NCI-H1417 (cell line): ENCODE measurements at regions not wholly inside any gene's neighbourhood (a gene's known extent, or its start where the extent isn't known, plus 50 kb on each side); places are given as distances from the start of the nearest gene placed in this dataset.
A peak's percentile ranks its signal among the peaks of the same experiment; 100 is the strongest.

Experiments
- DNase-seq, 3 experiments: peaks; one replicate each; lab custom pipeline; 2025; lab: John Stamatoyannopoulos, UW

- no peak for DNase-seq
Observed at GRCh38 chr3:30356866-30357753, 249.3 kb upstream of the TGFBR2 start.

DNA sequence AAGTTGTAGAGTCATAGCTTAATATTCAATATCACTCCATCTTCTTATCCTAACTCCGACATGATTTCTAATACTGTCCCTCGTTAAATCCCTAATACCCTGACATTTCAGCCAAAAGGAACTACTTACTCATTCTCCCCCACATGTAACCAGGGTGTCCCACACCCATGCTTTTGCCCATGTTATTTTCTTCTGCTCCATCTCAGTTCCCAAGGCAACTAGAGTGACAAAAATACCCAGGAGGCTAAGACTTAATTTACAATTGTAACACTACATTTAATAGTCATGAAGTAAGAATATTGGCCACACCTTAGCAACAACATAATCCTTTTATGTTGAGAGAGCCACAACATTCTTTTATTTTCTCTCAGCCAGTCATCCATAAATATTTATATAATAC, 248.5 kb upstream of the TGFBR2 start:
- DNase-seq = no peak

DNA sequence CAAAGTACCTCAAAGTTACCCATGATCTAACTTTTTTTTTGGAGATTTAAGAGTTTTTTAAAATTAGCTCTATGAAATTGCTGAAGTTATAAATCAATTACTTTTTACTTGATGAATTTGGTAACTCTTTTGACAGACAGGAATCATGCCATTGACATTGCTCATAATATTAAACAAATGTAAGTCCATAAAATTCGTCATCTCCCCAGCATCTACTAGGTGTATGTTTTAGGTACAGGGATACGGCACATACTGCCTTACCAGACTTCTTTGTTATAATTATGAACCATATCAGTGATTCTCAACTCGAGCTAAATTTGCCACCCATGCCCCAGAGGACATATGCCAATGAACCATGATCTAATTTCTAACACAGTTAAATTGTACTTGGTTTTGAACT, 247.5 kb upstream of the TGFBR2 start:
- DNase-seq = no peak

GRCh38 chr3:30368978-30369377, 237.4 kb upstream of the TGFBR2 start:
- no peak for DNase-seq

GRCh38 chr3:30370681-30371271, 235.6 kb upstream of the TGFBR2 start:
- peak in 1 of 3 experiments; percentile 13 for DNase-seq

DNA sequence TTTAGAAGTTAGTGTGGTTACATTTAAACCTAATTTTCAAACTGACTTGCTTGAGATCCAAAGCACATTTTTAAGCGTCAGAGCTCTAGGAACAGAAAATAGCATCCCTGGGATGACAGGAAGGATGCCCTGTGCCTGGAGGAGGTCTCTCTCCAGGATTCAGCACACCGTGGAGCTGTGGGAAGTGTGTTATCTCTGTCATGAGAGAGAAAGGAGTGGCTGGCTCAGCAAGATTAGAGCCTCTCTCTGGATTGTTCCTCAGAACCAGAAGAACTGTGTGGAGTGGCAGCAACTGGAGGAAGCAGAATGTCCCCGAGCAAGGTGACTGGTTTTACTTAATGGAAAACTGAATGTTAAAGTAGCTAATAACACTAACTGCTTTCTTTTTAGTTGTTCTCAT, 233.6 kb upstream of the TGFBR2 start:
- DNase-seq = no peak

GRCh38 chr3:30384546-30385072, 221.8 kb upstream of the TGFBR2 start:
- no peak for DNase-seq

- DNase-seq = no peak
Observed at GRCh38 chr3:30393079-30393478, 213.3 kb upstream of the TGFBR2 start.

DNA sequence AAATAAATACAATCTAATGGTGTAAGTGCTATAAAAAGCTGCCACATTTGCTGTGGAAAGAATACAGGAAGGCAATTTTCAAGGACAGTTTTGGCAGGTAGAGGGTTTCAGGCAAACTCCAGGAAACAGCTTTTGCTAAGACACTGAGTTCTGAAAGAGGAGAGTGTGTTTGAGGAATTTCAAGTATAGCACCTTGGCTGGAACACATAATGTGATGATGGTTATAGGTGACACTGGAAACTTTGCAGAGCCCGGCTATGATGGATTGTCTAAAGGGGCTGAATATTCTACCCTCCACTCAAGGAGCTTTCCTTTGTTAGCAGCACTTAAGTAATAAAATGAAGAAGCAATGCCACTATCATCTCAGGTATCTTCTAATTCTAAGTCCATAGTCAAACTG, 209.4 kb upstream of the TGFBR2 start:
- DNase-seq = no peak

DNA sequence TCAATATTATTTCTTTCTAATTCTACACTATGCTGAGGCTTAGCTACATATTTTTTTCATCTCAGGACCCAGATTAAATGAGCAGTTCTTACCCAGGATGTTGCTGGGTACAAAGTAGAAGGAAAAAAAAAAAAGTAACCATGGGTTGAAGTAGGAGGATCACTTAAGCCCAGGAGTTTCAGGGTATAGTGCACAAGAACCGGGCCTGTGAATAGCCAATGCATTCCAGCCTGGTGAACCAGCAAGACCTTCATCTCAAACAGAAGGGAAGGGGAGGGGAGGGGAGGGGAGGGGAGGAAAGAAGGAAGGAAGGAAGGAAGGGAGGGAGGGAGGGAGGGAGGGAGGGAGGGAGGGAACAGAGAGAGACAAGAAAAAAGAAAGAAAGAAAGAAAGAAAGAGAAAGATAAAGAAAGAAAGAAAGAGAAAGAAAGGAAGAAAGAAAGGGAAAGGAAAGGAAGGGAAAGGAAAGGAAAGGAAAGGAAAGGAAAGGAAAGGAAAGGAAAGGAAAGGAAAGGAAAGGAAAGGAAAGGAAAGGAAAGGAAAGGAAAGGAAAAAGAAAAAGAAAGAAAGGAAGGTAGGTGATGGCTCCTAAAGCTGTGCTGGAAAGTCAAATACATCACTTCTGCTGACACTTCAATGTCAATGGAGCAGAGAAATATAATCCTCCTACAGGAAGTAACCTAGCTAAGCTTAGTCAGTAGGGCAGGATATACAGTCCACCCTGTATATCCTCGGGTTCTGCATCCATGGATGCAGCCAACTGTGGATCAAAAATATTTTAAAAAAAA, 206.8 kb upstream of the TGFBR2 start:
- DNase-seq = no peak

DNA sequence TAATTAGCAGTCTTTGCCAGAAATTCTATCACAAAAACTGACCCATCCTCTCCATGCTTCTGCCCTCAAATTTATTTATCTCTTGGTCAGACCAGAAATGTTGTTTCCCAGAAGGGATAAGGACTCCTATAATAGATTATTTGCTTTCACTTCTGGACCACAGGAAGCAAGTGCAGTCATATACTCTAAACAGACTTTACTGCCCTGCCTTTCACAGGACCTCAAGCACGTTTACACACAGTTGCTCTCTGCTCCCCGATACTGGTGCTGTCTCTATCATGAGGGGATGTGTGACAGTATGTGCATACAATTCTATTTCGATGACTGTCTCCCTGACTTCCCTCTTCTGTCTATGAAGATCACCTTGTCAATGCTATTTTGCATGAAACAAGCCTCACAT, 205.5 kb upstream of the TGFBR2 start:
- DNase-seq = no peak

DNA sequence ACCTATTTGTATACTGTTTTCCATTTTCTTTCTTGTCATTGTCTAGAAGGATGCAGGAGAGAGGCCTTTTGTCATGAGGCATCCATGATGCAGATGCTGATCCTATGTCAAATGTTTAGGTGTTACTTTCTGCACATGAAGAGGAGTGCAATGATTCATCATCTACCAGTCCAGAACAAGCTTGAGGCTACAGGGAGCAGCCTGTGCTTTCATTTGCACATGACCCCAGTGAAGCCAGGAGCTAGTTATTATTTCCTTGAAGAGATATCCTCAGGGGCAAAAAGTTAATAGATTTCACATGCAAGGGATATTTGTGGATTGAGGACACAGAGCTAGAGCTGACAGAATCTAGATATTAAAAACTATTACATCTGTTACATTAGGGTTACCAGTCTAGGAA, 204.4 kb upstream of the TGFBR2 start:
- no peak for DNase-seq

GRCh38 chr3:30407651-30408050, 198.8 kb upstream of the TGFBR2 start:
- no peak for DNase-seq

DNA sequence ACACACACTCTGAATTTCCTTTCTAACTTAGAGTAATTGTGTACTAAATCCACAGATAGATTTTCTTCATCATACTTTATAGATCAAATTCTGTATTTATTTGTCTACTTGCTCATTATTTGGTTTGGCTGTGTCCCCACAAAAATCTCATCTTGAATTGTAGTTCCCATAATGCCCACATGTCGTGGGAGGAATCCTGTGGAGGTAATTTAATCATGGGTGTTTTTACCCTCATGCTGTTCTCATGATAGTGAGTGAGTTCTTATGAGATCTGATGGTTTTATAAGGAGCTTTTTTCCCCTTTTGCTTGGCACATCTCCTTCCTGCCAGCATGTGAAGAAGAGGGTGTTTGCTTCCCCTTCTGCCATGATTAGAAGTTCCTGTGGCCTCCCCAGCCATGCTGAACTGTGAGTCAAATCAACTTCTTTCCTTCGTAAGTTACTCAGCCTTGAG, 198.3 kb upstream of the TGFBR2 start:
- no peak for DNase-seq

GRCh38 chr3:30418443-30418842, 188.0 kb upstream of the TGFBR2 start:
- no peak for DNase-seq

DNA sequence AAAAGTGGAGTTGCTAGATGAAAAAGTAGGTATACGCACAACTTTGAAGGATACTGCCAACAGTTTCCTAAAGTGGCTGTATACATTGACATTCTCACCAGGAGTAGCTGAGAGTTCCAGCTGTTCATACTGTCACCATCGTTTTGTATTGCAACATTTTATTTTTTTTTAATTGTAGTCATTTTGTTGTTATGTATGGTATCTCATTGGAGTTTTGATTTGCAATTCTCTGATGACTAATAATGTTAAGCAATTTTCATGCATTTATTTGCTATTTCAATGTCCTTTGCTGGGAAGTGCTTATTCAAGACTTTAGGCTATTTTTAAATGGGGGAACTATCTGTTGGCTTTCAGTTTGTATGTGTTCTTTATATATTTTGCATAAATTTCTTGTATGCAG, 185.1 kb upstream of the TGFBR2 start:
- DNase-seq = no peak

- DNase-seq = no peak
Observed at GRCh38 chr3:30426293-30426993, 180.0 kb upstream of the TGFBR2 start.

GRCh38 chr3:30428251-30428650, 178.2 kb upstream of the TGFBR2 start:
- DNase-seq = no peak

DNA sequence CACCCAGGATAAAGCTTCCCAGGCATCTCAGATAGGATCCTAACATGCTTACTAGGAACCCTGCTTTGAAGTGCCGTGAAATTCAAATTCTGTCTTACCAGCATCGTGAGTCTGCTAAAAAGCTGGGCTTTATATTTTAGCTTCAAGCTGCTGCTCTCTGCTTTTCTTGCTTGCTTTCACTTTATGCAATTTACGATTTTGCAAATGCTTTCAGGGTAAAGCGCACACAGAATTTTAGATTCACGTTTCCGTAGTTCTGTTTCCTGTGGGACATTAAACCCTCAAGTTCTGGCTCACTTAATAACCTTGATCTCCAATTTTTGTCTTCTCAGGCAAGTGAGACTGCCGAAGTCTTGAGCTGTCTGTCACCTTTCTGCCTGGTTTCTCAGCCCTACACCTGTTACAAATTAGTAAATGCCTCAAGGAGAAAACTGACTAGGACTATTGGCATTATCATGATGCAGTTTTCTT, 170.5 kb upstream of the TGFBR2 start:
- DNase-seq = no peak

DNA sequence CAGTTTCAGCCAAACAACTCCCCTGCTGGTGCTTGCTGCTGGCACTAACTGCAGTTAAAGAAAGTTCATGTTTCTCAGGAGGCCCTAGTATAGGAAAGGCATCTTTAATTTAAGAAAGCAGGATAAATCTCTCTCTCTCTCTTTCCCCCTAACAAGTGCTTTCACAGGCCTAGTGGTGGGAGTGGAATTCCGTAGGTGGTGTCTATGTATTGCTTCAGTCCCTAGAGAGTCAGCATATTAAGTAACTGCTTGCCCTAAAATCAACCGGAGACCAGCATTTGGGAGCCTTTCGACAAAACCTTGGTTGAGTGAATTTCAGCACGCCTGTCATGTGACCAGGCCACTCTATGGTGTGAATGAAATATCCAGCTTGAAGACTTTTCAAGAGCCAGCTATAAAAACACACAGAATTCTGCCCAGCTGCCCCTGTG, 169.2 kb upstream of the TGFBR2 start:
- peak in 1 of 3 experiments; percentile 30 for DNase-seq

DNA sequence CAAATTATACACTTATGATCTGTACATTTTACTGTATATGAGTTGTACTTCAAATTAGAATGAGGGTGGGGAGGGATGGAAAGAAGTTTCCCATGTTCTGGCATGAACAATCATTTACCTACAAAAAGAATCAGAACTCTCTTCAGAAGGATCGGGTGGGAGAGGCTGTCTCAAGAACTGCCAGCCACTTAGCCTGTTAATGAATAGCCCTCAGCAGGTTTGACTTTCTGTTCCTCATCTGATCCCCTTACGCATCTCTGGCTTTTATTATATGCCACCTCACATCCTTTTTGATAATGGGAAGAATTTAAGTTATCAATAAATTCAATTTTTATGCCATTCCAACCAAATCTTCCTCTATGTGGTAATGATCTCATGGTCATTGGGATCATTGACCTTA, 168.3 kb upstream of the TGFBR2 start:
- no peak for DNase-seq
